GM21786 (cell line): ENCODE measurements at regions not wholly inside any gene's neighbourhood (a gene's known extent, or its start where the extent isn't known, plus 50 kb on each side); places are given as distances from the start of the nearest gene placed in this dataset.
A peak's percentile ranks its signal among the peaks of the same experiment; 100 is the strongest.

Experiments used
- ATAC-seq: cut with Tn5 transposase; IDR thresholded peaks from one replicate; pipeline ENCODE4 v1.9.1; 2021; ENCODE audit not compliant: unreplicated experiment

DNA sequence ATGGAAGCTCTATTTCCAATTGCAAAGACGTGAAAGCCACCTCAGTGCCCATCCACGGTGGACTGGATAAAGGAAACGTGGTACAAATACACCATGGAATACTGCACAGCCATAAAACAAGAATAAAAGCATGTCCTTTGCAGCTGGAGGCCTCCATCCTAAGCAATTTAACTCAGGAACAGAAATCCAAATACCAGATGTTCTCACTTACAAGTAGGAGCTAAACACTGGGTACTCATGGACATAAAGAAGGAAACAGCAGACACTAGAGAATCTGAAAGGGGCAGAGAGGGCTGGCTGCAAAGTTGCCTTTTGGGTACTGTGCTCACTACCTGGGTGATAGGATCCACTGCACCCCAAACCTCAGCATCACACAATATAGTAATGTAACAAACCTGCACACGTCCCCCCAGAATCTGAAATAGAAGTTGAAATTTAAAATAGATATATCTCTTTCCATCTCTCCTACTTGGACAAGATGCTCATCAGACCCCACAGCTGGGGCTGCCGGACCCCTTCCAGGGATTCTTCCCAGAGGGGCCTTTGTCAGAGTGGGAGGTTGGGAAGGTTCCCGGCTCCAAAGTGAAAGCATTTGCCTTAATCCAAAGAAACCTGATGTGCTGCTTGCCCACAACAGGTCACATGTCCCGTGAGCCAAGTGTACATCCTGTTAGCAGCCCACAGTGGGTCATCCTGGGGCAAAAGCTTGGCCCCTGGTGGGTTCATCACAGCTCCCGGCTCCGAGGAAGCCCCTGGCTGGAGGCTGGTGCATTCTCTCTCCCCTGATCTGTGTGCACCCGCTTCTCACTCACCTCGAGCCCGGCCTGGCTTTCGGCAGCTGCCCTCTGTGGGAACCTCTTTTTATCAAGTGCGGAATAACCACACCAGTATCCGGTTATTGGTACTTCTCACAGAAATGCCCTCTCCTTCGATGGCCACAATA is 172.3 kb upstream of the PPP2R2D start:
- ATAC-seq: no peak

DNA sequence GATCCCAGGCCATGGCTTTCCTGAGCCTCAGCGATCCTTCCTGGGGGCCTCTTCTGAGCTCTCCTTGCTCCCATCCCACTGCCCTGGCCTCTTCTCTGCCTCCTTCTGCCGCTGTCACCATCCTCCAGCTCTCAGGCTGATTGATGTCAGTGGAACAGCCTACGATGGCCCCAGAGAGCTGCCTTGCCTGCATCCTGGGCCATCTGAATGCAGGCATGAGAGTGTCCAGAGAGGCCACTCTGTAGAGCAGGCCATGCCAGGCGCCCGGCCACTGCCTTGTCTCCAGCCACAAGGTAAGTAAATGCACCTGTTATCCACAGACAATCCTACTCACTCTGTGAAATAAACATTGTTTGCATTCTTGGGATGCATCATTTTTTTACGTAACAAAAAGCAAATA is 171.4 kb upstream of the PPP2R2D start:
- ATAC-seq: no peak

DNA sequence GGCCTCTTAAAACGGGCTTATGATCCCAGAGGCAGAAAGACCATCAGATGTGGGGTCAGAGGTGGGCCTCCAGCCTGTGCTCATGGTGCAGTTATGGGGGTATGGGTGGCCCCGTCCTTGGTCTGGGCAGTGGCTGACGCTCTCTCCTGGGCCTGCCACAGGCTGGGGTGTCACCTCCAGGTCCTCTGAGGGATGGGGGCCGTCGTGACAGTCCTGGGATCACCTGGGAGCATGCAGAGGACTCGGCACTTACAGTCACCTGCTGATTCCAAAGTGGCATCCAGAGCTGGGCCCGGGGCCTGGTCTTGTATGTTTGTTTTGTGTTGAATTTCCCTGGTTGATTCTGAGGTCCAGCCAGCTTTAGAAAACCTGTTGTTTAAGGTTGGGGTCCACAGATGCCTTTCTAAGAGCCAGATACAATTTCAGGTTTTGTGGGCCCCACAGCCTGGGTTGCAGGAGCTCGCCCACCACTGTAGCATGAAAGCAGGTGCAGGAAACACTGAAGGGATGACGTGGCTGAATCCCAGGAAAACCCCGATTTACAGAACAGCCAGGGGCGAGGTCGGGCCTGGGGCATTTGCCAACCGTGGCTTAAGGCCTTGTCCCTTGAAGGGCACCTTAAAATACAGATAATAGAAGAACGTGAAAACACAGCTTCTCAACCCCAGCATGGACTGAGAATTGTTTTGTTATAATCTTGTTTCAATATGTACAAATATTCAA is 170.7 kb upstream of the PPP2R2D start:
- ATAC-seq: no peak

DNA sequence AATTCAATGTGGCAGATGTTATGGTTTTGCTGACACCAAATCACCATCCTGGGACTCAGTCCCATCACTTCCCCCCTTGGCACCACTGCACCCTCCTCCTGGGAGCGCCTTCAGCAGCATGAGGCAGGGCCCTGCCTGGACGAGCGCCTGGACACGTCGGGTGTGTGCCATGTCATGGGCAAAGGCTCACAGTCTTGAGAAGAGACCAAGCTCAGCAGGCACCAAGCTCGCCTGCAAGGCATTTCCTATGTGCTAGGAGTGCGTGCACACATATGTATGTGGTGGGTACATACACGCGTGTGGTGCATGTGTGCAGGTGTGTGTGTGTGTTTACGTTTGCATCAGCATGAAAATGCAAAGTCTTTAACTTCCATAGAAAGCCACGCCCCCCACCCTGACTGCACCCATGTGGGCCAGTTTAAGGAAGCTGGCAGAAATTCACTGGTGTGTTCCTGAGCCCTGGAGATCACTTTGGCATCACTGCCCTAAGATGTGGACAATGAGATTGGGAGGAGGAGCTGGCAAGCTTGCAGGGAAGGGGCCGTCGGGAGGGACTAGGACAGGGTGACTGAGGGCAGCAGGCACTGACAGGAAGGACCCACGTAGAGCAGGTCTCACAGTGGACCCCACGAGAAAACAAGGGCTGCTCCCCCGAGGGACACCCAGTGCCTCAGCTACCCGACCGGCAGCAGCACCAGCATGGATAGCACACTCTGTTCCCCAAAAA is 169.9 kb upstream of the PPP2R2D start:
- no peak for ATAC-seq

DNA sequence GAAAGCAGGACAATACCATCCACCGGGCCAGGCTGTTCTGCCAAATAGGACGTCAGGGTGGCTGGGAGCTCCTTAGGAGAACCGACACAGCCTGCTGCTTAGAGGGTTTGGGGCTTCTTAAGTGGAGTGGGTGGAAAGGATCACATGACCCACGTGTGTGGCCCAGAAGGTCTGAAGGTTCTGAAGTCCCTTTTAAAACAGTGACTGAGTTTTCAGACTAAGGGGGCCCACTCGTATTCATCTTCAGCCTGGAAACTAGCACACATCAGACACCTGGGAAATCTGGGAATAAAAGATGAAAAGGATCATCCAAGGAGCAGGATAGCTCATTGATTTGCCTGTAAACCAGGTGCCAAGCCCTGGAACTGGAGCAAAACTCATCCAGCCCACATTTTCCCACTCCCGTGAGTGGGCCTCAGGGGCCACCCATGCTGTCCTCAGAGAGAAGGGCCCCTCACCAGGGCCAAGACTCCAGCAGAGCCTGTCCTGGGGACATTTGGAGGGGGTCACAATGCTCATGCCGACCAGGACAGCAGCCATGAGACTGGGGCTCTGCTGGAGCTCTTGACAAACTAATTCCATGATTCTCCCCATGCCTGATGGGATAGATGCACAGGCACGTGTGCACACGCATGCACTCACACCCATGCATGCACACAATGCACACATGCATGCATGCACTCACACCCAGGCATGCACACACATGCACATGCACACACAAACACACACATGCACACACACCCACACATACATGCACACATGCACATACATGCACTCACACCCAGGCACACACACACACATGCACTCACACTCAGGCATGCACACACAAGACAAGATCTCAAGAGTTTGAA is 168.8 kb upstream of the PPP2R2D start:
- no peak for ATAC-seq

DNA sequence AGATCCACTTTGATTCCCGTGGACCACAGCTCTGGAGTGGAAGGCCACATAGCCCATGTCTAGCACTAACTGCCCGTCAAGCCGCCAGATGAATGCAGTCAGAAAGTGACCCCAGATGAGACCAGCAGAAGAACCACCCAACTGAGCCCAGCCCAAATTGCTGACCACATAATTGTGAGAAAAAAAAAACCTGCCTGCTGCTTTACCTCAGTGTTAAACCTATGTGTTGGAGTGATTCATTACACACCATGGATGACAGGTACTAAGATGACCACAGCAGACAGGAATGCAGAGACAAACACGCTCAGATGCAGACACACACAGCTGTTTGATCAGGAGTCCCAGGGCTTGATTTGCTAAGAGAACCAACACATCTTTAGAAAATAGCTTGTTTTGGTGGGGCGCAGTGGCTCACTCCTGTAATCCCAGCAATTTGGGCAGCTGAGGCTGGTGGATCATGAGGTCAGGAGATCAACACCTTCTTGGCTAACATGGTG is 168.1 kb upstream of the PPP2R2D start:
- no peak for ATAC-seq

DNA sequence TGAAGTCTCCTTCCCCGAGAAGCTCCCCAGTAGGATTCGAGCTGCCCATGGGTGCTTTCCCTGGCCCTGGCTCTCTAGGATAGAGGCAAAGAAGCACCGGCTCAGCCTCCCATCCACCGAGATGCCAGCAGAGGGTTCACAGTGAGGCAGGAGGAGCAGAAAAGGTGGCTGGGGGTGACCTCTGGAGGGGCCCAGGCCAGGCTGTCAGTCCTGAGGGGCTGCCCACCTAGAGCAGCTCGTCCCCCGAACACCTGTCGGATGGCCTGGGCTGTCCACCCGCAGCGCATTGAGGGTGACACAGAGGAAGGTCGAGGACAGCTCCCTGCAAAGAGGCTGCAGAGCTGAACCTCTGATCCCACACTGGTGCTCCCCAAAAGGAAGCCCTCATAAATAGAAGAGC is 167.2 kb upstream of the PPP2R2D start:
- ATAC-seq: no peak

DNA sequence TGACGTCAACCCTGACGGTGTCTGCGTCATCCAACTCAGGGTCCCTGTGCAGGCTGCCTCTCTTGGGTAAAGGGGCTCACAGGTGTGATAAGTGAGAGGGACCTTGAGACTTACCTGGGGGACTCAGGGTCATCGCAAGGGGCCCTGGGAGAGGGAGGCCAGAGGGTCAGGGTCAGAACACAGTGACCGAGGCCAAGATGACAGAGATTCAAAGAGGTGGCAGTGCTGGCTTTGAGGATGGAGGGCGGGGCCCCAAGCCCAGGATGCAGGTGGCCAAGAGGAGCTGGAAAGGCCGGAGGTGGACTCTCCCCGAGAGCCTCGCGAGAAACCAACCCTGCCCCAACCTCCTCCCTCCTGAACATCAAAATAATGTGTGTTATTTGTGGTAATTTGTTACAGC is 165.2 kb upstream of the PPP2R2D start:
- no peak for ATAC-seq

DNA sequence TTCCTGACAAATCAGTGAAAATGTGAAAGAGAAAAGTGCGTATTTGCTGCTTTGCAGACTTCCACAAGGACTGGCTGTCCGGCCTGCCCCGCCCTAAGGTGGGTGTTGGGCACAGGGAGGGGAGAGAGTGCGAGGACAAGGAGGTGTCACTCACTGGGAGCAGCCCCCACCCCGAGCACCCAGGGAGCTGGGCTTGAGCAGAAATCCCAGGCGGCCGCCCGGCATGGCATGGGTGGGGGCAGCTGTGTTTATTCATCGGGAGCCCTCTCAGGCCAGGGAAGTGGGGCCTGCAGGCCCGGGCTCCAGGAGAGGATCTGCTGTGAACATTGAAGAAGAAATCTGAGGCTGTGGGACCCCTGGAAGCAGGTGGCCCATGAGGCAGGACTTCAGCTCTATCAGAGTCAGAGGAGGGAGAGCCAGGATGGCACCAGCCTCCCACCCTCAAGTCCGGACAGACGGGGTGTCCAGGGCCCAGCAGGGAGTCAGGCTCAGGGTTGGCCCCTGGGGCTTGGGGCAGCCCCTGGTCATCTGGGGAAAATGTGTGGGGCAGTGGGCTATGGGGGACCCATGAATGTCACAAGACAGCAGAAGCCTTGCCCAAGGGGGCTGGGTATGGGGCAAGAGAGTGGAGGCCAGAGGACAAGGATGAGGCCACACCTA is 164.4 kb upstream of the PPP2R2D start:
- ATAC-seq: no peak

DNA sequence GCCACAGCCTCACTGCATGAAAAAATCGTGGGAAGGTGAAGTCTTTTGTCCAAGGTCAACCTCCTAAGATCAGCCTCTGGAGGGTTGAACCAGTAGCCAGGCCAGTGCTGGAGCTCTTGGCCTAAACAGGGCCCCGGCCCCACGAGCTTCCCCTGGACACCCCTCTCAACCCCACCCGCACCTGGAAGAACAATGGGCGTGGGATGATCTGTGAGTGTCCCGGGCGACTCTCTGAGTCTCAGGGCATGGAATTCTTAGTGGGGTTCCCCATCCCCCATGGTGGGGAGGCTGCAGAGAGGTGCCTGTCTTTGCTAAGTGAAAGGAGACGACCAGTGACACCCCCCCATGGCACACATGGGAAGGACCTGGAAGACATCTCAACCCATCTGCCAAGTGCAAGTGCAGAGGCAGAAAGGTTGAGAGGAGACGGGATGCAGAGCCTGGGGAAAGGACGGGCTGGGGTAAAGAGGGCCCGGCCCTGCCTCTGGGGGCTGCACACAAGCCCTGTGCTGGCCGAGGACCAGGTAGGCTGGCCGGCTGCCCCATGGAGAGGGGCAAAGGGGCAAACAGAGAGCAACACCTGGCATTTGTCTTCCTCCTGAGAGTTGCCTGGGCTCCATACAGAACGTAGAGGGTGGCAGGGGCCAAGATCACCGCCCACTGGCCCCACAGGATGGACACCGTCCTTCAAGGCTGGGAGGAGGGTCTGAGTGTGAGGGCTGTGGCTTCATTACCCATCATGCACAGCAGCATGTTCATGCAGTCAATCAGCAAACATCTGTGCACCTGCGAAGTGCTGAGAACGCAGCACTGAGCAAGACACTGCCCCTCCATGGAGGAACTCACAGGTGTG is 163.0 kb upstream of the PPP2R2D start:
- ATAC-seq: no peak

DNA sequence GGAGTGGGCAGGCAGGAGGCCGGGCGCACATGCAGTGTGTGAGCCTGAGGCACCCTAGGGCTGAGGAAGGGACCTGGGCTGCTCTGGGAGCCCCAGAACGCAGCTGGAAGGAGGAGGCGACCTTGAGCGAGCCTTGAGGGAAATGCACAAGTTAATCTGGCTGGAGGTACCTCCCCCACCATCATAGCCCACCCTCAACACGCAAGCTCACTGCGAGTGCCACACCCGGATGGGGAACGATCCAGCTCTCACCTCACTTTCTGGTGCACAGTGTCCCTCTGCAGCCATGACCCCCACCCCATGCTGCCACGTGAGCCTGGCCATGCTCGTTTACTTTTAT is 162.4 kb upstream of the PPP2R2D start:
- ATAC-seq: no peak

DNA sequence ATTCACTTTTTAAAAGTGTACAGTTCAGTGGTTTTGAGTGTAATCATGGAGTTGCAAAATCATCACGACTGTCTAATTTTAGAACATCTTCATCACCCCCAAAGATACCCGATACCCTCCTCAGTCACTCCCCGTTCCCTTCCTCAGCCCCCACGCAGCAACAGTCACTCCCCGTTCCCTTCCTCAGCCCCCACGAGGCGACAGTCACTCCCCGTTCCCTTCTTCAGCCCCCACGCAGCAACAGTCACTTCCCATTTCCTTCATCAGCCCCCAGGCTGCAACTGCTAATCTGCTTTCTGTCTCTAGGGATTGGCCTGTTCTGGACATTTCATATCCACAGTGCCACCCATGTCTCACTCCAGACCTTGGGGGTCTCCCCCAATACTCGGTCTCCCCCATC is 161.6 kb upstream of the PPP2R2D start:
- no peak for ATAC-seq

DNA sequence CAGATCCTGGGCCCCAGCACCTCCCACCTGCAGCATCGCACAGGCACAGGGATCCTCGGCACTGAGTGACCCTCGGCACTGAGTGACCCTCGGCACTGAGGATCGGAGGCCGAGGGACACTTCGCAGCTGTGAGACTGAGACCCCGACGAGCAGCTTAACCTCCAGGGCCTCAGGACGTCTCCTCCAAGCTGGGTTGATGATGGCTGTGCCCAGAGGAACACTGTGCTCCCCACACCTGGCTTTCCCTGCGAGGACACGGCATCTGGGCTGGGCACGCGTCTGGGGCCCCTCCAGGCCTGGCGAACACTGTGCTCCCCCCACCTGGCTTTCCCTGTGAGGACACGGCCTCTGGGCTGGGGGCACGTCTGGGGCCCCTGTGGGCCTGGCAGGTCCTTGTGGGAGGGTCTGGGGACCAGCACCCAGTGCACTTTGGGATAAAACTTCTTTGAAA is 158.3 kb upstream of the PPP2R2D start:
- ATAC-seq: no peak

DNA sequence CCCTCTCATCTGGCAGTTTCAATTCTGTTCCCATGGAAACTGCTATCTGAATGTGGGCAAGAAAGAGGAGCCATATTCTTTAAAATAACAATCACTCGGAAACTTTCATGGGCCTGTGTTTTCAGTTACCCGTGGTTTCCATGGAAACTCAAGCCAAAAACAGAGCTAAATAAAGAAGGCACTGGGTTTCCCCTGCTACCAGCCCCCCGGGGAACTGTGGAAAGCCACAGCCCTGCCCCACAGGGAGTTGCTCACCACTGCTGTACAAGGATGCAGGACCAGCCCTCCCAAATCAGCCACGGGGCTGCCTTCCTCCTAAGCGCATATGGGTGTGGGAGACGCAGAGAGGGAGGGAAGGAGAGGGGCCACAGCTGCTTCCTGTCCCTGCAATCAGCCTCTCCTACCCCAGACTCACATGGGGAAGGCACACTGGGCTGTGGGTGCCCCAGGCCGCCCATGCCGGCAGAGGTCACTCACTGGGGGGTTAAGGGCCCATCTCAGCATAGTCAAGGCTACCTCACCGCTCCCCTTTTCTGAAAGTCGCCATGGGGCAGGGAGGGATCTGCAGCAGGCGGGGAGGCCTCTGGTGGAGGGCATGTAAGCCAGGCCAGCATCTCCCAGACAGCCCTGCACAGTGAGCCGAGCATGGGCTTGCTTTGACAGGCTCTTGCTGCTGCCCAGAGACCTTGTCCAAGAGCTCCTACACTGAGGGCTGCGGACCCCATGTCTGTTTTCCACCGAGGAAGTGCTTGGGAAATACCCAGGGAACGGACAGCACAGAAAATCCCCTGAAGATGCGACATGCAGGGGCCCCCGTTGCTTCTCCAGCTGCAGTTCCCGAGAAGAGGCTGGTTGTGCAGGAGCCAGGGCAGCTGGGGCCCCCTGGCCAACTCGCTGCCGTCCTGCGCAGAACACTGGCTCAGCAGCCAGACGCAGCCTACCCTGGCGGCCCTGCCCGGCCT is 157.3 kb upstream of the PPP2R2D start:
- peak; percentile 70 for ATAC-seq

DNA sequence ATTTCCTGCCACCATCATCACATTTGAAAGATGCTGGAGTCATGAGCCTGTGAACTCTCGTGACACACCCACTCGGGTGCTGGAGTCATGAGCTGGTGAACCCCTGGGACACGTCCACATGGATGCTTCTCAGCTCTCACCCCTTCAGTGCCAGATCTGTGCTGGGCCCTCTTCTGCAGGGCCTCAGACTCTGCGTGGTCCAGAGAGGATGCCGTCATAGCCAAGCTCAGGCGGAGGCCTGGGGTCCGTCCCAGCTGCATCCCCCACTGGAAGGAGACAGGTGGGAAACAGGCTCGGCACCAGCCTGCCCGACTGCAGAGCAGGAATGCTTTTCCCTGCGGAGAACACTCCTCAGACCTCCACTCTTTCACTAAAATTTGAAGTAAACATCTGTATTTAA is 156.5 kb upstream of the PPP2R2D start:
- no peak for ATAC-seq

DNA sequence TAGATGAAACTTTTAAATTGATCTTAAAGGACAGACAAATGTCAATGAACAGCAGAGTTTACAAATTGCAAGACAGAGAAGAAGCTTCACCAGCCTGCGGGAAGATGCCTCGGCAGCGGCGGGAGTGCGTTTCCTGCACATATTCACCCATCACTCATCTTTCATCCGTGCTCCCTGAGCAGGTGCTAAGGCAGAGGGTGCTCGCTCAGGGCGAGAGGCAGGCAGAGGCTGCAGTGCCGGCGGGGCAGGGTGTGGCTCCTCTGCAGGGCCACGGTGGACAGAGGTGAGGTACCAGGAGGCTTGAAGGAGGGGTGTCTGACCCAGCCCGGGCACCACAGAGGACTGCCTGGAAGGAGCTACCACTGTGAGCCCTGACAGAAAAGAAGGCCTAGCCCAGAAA is 155.2 kb upstream of the PPP2R2D start:
- ATAC-seq: no peak

DNA sequence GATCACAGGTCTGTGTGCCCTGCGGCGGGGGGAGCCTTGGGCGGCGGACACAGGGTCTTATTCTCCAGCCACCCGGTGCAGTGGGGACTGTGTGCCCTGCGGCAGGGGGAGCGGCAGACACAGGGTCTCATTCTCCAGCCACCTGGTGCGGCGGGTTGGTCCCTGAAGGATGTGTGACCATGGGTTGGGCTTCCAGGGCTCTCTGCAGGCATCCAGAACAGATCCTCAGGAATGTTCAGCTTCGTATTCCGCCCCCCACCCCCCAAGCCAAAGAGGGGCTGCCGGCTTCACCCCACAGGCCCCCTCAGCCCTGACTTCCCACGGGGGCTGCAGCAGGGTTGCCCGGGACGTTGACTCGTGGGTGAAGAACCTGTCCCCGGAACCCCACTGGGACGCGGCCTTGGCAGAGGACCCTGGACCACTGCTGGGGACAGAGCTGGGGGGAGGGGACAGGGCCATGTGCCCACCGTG is 154.5 kb upstream of the PPP2R2D start:
- ATAC-seq: no peak

DNA sequence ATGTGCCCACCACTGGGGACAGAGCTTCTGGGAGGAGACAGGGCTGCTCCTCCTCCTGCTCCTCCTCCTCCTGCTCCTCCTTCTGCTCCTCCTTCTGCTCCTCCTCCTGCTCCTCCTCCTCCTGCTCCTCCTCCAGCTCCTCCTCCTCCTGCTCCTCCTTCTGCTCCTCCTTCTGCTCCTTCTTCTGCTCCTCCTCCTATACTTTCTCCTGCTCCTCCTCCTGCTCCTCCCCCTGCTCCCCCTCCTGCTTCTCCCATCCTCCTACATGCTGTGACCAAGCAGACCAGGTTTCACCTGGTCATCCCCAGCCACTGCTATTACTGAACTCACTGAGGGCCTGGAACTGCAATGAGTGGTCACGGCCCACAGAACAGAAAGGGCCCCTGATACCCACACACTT is 154.0 kb upstream of the PPP2R2D start:
- ATAC-seq: no peak
